HEK293 (cell line): ENCODE measurements at regions not wholly inside any gene's neighbourhood (a gene's known extent, or its start where the extent isn't known, plus 50 kb on each side); places are given as distances from the start of the nearest gene placed in this dataset.

ENCODE experiments used
- ZNF174 ChIP-seq: fragments of 450-650 bp; formaldehyde crosslinking; IDR thresholded peaks from 2 replicates; pipeline ENCODE4 v1.5.0; 2017; ENCODE audit warnings: missing biosample characterization, mild to moderate bottlenecking, missing genetic modification characterization
- ZNF292 ChIP-seq: fragments of 450-650 bp; formaldehyde crosslinking; IDR thresholded peaks from 2 replicates; pipeline ENCODE4 v1.5.1; 2016; ENCODE audit warnings: low read depth, missing biosample characterization, missing genetic modification characterization, borderline replicate concordance
- ZNF776 ChIP-seq: fragments of 450-650 bp; formaldehyde crosslinking; IDR thresholded peaks from 2 replicates; pipeline ENCODE4 v1.5.0; 2017; ENCODE audit warnings: missing biosample characterization, missing genetic modification characterization, borderline replicate concordance
- TF ChIP-seq, protein P1 (sequence below): fragments of 450-650 bp; formaldehyde crosslinking; IDR thresholded peaks from 2 replicates; pipeline ENCODE4 v1.5.1; 2016; ENCODE audit warnings: missing biosample characterization, missing genetic modification characterization
- TF ChIP-seq, protein P2 (sequence below): sonication (generic); formaldehyde crosslinking; IDR thresholded peaks from 2 replicates; pipeline ENCODE4 v1.8.1; 2022; ENCODE audit warnings: mild to moderate bottlenecking, moderate library complexity, missing genetic modification reagents
- TF ChIP-seq, protein P3 (sequence below): fragments of 450-650 bp; IDR thresholded peaks from 2 replicates; pipeline ENCODE4 v1.5.1; 2018; ENCODE audit warnings: missing biosample characterization, missing genetic modification characterization

DNA sequence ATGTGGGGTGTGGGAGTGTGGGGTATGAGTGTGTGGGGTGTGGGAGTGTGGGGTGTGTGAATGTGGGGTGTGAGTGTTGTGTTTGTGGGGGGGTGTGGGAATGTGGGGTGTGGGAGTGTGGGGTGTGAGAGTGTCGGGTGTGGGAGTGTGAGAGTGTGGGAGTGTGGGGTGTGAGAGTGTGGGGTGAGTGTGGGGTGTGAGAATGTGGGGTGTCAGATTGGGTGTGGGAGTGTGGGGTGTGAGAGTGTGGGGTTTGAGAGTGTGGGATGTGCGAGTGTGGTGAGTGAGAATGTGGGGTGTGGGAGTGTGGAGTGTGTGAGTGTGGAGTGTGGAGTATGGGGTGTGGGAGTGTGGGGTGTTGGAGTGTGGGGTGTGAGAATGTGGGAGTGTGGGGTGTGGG lies 50.1 kb upstream of the EN2 start:
- TF ChIP-seq, protein P1, sequence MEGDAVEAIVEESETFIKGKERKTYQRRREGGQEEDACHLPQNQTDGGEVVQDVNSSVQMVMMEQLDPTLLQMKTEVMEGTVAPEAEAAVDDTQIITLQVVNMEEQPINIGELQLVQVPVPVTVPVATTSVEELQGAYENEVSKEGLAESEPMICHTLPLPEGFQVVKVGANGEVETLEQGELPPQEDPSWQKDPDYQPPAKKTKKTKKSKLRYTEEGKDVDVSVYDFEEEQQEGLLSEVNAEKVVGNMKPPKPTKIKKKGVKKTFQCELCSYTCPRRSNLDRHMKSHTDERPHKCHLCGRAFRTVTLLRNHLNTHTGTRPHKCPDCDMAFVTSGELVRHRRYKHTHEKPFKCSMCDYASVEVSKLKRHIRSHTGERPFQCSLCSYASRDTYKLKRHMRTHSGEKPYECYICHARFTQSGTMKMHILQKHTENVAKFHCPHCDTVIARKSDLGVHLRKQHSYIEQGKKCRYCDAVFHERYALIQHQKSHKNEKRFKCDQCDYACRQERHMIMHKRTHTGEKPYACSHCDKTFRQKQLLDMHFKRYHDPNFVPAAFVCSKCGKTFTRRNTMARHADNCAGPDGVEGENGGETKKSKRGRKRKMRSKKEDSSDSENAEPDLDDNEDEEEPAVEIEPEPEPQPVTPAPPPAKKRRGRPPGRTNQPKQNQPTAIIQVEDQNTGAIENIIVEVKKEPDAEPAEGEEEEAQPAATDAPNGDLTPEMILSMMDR (tag by site-specific recombination), result no peak
- TF ChIP-seq, protein P2, sequence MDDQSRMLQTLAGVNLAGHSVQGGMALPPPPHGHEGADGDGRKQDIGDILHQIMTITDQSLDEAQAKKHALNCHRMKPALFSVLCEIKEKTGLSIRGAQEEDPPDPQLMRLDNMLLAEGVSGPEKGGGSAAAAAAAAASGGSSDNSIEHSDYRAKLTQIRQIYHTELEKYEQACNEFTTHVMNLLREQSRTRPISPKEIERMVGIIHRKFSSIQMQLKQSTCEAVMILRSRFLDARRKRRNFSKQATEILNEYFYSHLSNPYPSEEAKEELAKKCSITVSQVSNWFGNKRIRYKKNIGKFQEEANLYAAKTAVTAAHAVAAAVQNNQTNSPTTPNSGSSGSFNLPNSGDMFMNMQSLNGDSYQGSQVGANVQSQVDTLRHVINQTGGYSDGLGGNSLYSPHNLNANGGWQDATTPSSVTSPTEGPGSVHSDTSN, result no peak
- TF ChIP-seq ZNF776 (tag by site-specific recombination) (no peak), ZNF174 (tag by site-specific recombination) (no peak), ZNF292 (tag by site-specific recombination) (no peak)
- TF ChIP-seq, protein P3, sequence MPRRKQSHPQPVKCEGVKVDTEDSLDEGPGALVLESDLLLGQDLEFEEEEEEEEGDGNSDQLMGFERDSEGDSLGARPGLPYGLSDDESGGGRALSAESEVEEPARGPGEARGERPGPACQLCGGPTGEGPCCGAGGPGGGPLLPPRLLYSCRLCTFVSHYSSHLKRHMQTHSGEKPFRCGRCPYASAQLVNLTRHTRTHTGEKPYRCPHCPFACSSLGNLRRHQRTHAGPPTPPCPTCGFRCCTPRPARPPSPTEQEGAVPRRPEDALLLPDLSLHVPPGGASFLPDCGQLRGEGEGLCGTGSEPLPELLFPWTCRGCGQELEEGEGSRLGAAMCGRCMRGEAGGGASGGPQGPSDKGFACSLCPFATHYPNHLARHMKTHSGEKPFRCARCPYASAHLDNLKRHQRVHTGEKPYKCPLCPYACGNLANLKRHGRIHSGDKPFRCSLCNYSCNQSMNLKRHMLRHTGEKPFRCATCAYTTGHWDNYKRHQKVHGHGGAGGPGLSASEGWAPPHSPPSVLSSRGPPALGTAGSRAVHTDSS (tag by site-specific recombination), result no peak
